GM06990 (cell line): ENCODE measurements at regions not wholly inside any gene's neighbourhood (a gene's known extent, or its start where the extent isn't known, plus 50 kb on each side); places are given as distances from the start of the nearest gene placed in this dataset.
"Not testable (repeated sequence)": the region's sequence is repeated elsewhere in the genome, so short reads cannot be mapped to it uniquely, and the experiment has no call there.

Source experiments
- DNase-seq: peaks from one replicate; pipeline ENCODE4 v3.0.0-alpha.2; 2011; ENCODE audit not compliant: insufficient read length; ENCODE audit errors: extremely low read depth
- H3K27me3 ChIP-seq: replicated peaks from 2 replicates; pipeline ENCODE4 v1.6.0; 2011; ENCODE audit warnings: low read length; ENCODE audit not compliant: control insufficient read depth, insufficient read depth
- H3K36me3 ChIP-seq: 2 replicates; pipeline ENCODE4 v1.5.1; 2011; ENCODE audit warnings: low read length; ENCODE audit not compliant: control insufficient read depth, insufficient read depth
- H3K4me3 ChIP-seq: replicated peaks from 2 replicates; pipeline ENCODE4 v1.5.1; 2011; ENCODE audit warnings: low read depth, mild to moderate bottlenecking, control low read depth, low read length
- CTCF ChIP-seq: IDR thresholded peaks from 2 replicates; pipeline ENCODE4 v1.5.1; 2011; ENCODE audit warnings: low read length, control low read depth, mild to moderate bottlenecking, inconsistent platforms; ENCODE audit not compliant: insufficient read depth, poor library complexity, severe bottlenecking

GRCh38 chr14:89690139-89690538 is 264.4 kb downstream of the EFCAB11 start:
- no peak for DNase-seq
- H3K4me3 ChIP-seq, result no peak overlapping the region
- H3K27me3 ChIP-seq, result no peaks in the 10 kb centered on the region
- no peak for TF ChIP-seq CTCF
- H3K36me3 ChIP-seq, result no peaks in the 10 kb centered on the region

- H3K27me3 ChIP-seq, DNase-seq, H3K4me3 ChIP-seq, H3K36me3 ChIP-seq: not testable (repeated sequence)
Measured at GRCh38 chr14:89689711-89690110, 264.8 kb downstream of the EFCAB11 start.

GRCh38 chr14:89688507-89689211 is 265.9 kb downstream of the EFCAB11 start:
- Histone ChIP-seq H3K4me3 (no peak overlapping the region), H3K36me3 (no peaks in the 10 kb centered on the region), H3K27me3 (no peaks in the 10 kb centered on the region)
- no peak for DNase-seq
- TF ChIP-seq CTCF, result no peak

- not testable (repeated sequence) for H3K4me3 ChIP-seq, DNase-seq, H3K27me3 ChIP-seq, H3K36me3 ChIP-seq
Measured at GRCh38 chr14:89687129-89687528, 267.4 kb downstream of the EFCAB11 start.

GRCh38 chr14:89684139-89684538 is 267.1 kb upstream of the FOXN3 start:
- H3K4me3 ChIP-seq, result no peak overlapping the region
- H3K27me3 ChIP-seq, result no peaks in the 10 kb centered on the region
- no peak for TF ChIP-seq CTCF
- no peak for DNase-seq
- no peaks in the 10 kb centered on the region for H3K36me3 ChIP-seq

- H3K4me3 ChIP-seq, result peak overlapping the region; percentile 28; the same call in 1 of the 2 replicates
- TF ChIP-seq CTCF, result no peak
- no peaks in the 10 kb centered on the region for H3K27me3 ChIP-seq
- DNase-seq, result peak; percentile 75
- no peaks in the 10 kb centered on the region for H3K36me3 ChIP-seq
Measured at GRCh38 chr14:89681086-89682018, 264.3 kb upstream of the FOXN3 start.
